HepG2 (cell line): ENCODE measurements at regions not wholly inside any gene's neighbourhood (a gene's known extent, or its start where the extent isn't known, plus 50 kb on each side); places are given as distances from the start of the nearest gene placed in this dataset.

Source experiments
- CCDC6 ChIP-seq: sonication (generic); formaldehyde crosslinking; IDR thresholded peaks from 2 replicates; pipeline ENCODE4 v1.8.1; 2022; ENCODE audit warnings: mild to moderate bottlenecking, missing genetic modification reagents, moderate library complexity
- MAFF ChIP-seq: IDR thresholded peaks from 2 replicates; pipeline ENCODE4 v1.6.1; 2011; ENCODE audit warnings: low read depth, low read length, improper control_type of control experiment
- MZF1 ChIP-seq: sonication (generic); formaldehyde crosslinking; IDR thresholded peaks from 2 replicates; pipeline ENCODE4 v1.8.1; 2023; ENCODE audit warnings: mild to moderate bottlenecking, missing genetic modification reagents, borderline replicate concordance
- RELA ChIP-seq: sonication (generic); formaldehyde crosslinking; IDR thresholded peaks from 2 replicates; pipeline ENCODE4 v1.4.0; 2020; ENCODE audit warnings: missing genetic modification reagents
- USF2 ChIP-seq, 2 experiments: sonication (generic) in 1 of 2; formaldehyde crosslinking in 1 of 2; IDR thresholded peaks; 2 replicates each; pipeline versions ENCODE4 v1.5.1 to v1.6.1; 2011 to 2020; ENCODE audit warnings: borderline replicate concordance in 1 of 2, low read depth in 1 of 2, low read length in 1 of 2, mild to moderate bottlenecking in 1 of 2, missing genetic modification reagents in 1 of 2, moderate library complexity in 1 of 2
- ZNF337 ChIP-seq: sonication (generic); formaldehyde crosslinking; IDR thresholded peaks from 2 replicates; pipeline ENCODE4 v1.5.1; 2020; ENCODE audit warnings: missing genetic modification reagents, low read depth, mild to moderate bottlenecking, borderline replicate concordance
- ZNF33A ChIP-seq: sonication (generic); formaldehyde crosslinking; IDR thresholded peaks from 2 replicates; pipeline ENCODE4 v1.5.1; 2020; ENCODE audit warnings: missing genetic modification reagents, mild to moderate bottlenecking, moderate library complexity, borderline replicate concordance
- TF ChIP-seq, protein P1 (sequence below): sonication (generic); formaldehyde crosslinking; IDR thresholded peaks from 2 replicates; pipeline ENCODE4 v1.5.0; 2020; ENCODE audit warnings: missing genetic modification reagents
- TF ChIP-seq, protein P2 (sequence below): IDR thresholded peaks from 2 replicates; pipeline ENCODE4 v1.4.0; 2020; ENCODE audit warnings: mild to moderate bottlenecking, missing genetic modification reagents

GRCh38 chr3:193843474-193844301 lies 250.7 kb downstream of the OPA1 start (continued):
- TF ChIP-seq CCDC6 (CRISPR knock-in tag) (no peak), ZNF337 (CRISPR knock-in tag) (no peak), MZF1 (CRISPR knock-in tag) (no peak), ZNF33A (CRISPR knock-in tag) (no peak), MAFF (no peak), USF2 (IDR thresholded peaks at IDR 0.05; ENCODE audit: low read depth, low read length) (no peak), USF2 (CRISPR knock-in tag; IDR thresholded peaks at IDR 0.05; ENCODE audit: borderline replicate concordance) (no peak), RELA (CRISPR knock-in tag) (no peak)
- TF ChIP-seq, protein P1, sequence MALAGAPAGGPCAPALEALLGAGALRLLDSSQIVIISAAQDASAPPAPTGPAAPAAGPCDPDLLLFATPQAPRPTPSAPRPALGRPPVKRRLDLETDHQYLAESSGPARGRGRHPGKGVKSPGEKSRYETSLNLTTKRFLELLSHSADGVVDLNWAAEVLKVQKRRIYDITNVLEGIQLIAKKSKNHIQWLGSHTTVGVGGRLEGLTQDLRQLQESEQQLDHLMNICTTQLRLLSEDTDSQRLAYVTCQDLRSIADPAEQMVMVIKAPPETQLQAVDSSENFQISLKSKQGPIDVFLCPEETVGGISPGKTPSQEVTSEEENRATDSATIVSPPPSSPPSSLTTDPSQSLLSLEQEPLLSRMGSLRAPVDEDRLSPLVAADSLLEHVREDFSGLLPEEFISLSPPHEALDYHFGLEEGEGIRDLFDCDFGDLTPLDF, result no peak
- TF ChIP-seq, protein P2, sequence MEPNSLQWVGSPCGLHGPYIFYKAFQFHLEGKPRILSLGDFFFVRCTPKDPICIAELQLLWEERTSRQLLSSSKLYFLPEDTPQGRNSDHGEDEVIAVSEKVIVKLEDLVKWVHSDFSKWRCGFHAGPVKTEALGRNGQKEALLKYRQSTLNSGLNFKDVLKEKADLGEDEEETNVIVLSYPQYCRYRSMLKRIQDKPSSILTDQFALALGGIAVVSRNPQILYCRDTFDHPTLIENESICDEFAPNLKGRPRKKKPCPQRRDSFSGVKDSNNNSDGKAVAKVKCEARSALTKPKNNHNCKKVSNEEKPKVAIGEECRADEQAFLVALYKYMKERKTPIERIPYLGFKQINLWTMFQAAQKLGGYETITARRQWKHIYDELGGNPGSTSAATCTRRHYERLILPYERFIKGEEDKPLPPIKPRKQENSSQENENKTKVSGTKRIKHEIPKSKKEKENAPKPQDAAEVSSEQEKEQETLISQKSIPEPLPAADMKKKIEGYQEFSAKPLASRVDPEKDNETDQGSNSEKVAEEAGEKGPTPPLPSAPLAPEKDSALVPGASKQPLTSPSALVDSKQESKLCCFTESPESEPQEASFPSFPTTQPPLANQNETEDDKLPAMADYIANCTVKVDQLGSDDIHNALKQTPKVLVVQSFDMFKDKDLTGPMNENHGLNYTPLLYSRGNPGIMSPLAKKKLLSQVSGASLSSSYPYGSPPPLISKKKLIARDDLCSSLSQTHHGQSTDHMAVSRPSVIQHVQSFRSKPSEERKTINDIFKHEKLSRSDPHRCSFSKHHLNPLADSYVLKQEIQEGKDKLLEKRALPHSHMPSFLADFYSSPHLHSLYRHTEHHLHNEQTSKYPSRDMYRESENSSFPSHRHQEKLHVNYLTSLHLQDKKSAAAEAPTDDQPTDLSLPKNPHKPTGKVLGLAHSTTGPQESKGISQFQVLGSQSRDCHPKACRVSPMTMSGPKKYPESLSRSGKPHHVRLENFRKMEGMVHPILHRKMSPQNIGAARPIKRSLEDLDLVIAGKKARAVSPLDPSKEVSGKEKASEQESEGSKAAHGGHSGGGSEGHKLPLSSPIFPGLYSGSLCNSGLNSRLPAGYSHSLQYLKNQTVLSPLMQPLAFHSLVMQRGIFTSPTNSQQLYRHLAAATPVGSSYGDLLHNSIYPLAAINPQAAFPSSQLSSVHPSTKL, result peak; percentile 46; the same call in 1 of the 2 replicates
